Astrocyte (in vitro differentiated cells and primary cell): ENCODE measurements at regions not wholly inside any gene's neighbourhood (a gene's known extent, or its start where the extent isn't known, plus 50 kb on each side); places are given as distances from the start of the nearest gene placed in this dataset.

Experiments used
- DNase-seq: peaks from one replicate; pipeline ENCODE4 v3.0.0-alpha.2; 2010; ENCODE audit warnings: low read depth
- FAIRE-seq: peaks from 2 replicates; lab custom pipeline; 2011; peaks lifted over from hg19 to GRCh38; lab: Jason Lieb, UNC
- H2AFZ ChIP-seq: 2 replicates; pipeline ENCODE4 v1.6.0; 2012; ENCODE audit warnings: low read depth, low read length, inconsistent platforms
- H3K27ac ChIP-seq: 2 replicates; pipeline ENCODE4 v1.5.1; 2011; ENCODE audit warnings: low read depth, low read length, inconsistent platforms
- H3K27me3 ChIP-seq: 2 replicates; pipeline ENCODE4 v1.6.0; 2011; ENCODE audit warnings: low read length, inconsistent platforms; ENCODE audit not compliant: insufficient read depth
- H3K36me3 ChIP-seq: 2 replicates; pipeline ENCODE4 v1.5.1; 2011; ENCODE audit warnings: low read length, inconsistent platforms; ENCODE audit not compliant: insufficient read depth
- H3K4me1 ChIP-seq: 2 replicates; pipeline ENCODE4 v1.5.1; 2011; ENCODE audit warnings: low read length, inconsistent platforms; ENCODE audit not compliant: insufficient read depth
- H3K4me2 ChIP-seq: 2 replicates; pipeline ENCODE4 v1.6.0; 2012; ENCODE audit warnings: low read length, inconsistent platforms
- H3K4me3 ChIP-seq: 2 replicates; pipeline ENCODE4 v1.5.1; 2011; ENCODE audit warnings: low read depth, mild to moderate bottlenecking, low read length, inconsistent platforms; ENCODE audit not compliant: insufficient read depth
- H3K79me2 ChIP-seq: 2 replicates; pipeline ENCODE4 v1.6.0; 2012; ENCODE audit warnings: mild to moderate bottlenecking, low read length, inconsistent platforms; ENCODE audit not compliant: insufficient read depth
- H3K9ac ChIP-seq: 2 replicates; pipeline ENCODE4 v1.6.0; 2012; ENCODE audit warnings: mild to moderate bottlenecking, low read length, inconsistent platforms
- H3K9me3 ChIP-seq: 2 replicates; pipeline ENCODE4 v1.5.1; 2012; ENCODE audit warnings: low read depth, mild to moderate bottlenecking, low read length, inconsistent platforms; ENCODE audit not compliant: insufficient read depth
- H4K20me1 ChIP-seq: 2 replicates; pipeline ENCODE4 v1.6.0; 2012; ENCODE audit warnings: low read length, inconsistent platforms; ENCODE audit not compliant: insufficient read depth
- H3K27ac Mint-ChIP-seq: one replicate; pipeline ENCODE4 v1.8.0; 2021; ENCODE audit warnings: mild to moderate bottlenecking, mixed read lengths; ENCODE audit not compliant: unreplicated experiment
- H3K27me3 Mint-ChIP-seq: one replicate; pipeline ENCODE4 v1.8.0; 2021; ENCODE audit warnings: low read depth, mixed read lengths; ENCODE audit not compliant: unreplicated experiment
- H3K36me3 Mint-ChIP-seq: one replicate; pipeline ENCODE4 v1.8.0; 2021; ENCODE audit warnings: low read depth, mixed read lengths; ENCODE audit not compliant: unreplicated experiment
- H3K4me1 Mint-ChIP-seq: one replicate; pipeline ENCODE4 v1.8.0; 2021; ENCODE audit warnings: low read depth, mixed read lengths; ENCODE audit not compliant: unreplicated experiment
- H3K4me3 Mint-ChIP-seq: one replicate; pipeline ENCODE4 v1.8.0; 2021; ENCODE audit warnings: mild to moderate bottlenecking, moderate library complexity, mixed read lengths; ENCODE audit not compliant: unreplicated experiment
- H3K9me3 Mint-ChIP-seq: one replicate; pipeline ENCODE4 v1.8.0; 2021; ENCODE audit warnings: mild to moderate bottlenecking, mixed read lengths; ENCODE audit not compliant: unreplicated experiment
- CTCF ChIP-seq: IDR thresholded peaks from 2 replicates; pipeline ENCODE4 v1.5.1; 2011; ENCODE audit warnings: low read depth, mild to moderate bottlenecking, inconsistent platforms, low read length, moderate library complexity; ENCODE audit not compliant: insufficient read depth
- EZH2 ChIP-seq: IDR thresholded peaks from 2 replicates; pipeline ENCODE4 v1.6.1; 2012; ENCODE audit warnings: mild to moderate bottlenecking, low read length, inconsistent platforms; ENCODE audit not compliant: insufficient read depth

- H3K79me2 ChIP-seq, result no peaks in the 10 kb centered on the region
- H2AFZ ChIP-seq, result no peak overlapping the region
- TF ChIP-seq EZH2, result no peak
- no peak for TF ChIP-seq CTCF
- Mint-ChIP-seq H3K27ac (no peak overlapping the region), H3K4me1 (no peaks in the 10 kb centered on the region), H3K36me3 (no peaks in the 10 kb centered on the region), H3K9me3 (no peaks in the 10 kb centered on the region), H3K4me3 (no peak overlapping the region), H3K27me3 (no peaks in the 10 kb centered on the region)
- no peaks in the 10 kb centered on the region for H3K4me1 ChIP-seq
- FAIRE-seq (no peak), DNase-seq (no peak)
- no peak overlapping the region for H3K9ac ChIP-seq
- H3K4me2 ChIP-seq, result no peak overlapping the region
- H3K36me3 ChIP-seq, result no peaks in the 10 kb centered on the region
- no peaks in the 10 kb centered on the region for H4K20me1 ChIP-seq
- H3K27me3 ChIP-seq, result no peaks in the 10 kb centered on the region
- no peak overlapping the region for H3K4me3 ChIP-seq
- H3K27ac ChIP-seq, result no peak overlapping the region
- no peaks in the 10 kb centered on the region for H3K9me3 ChIP-seq
These were observed 318.5 kb downstream of the JRKL start for GRCh38 chr11:96708219-96708878.

GRCh38 chr11:96713301-96713700, 323.5 kb downstream of the JRKL start:
- Histone ChIP-seq H3K27ac (no peak overlapping the region), H3K9me3 (no peaks in the 10 kb centered on the region), H4K20me1 (no peaks in the 10 kb centered on the region), H3K9ac (no peak overlapping the region), H3K36me3 (no peaks in the 10 kb centered on the region), H3K4me1 (no peaks in the 10 kb centered on the region), H2AFZ (no peak overlapping the region), H3K4me2 (no peak overlapping the region), H3K4me3 (no peak overlapping the region), H3K27me3 (no peaks in the 10 kb centered on the region), H3K79me2 (no peaks in the 10 kb centered on the region)
- H3K4me3 Mint-ChIP-seq, result no peak overlapping the region
- no peak overlapping the region for H3K27ac Mint-ChIP-seq
- H3K9me3 Mint-ChIP-seq, result no peaks in the 10 kb centered on the region
- no peak for FAIRE-seq
- no peaks in the 10 kb centered on the region for H3K36me3 Mint-ChIP-seq
- H3K27me3 Mint-ChIP-seq, result no peaks in the 10 kb centered on the region
- no peak for TF ChIP-seq CTCF
- DNase-seq, result no peak
- no peaks in the 10 kb centered on the region for H3K4me1 Mint-ChIP-seq

GRCh38 chr11:96714689-96715088, 324.9 kb downstream of the JRKL start:
- no peak overlapping the region for H3K4me3 ChIP-seq
- H3K79me2 ChIP-seq, result no peaks in the 10 kb centered on the region
- H3K27me3 ChIP-seq, result no peaks in the 10 kb centered on the region
- H3K27ac ChIP-seq, result no peak overlapping the region
- no peak for TF ChIP-seq CTCF
- TF ChIP-seq EZH2, result no peak
- DNase-seq (no peak), FAIRE-seq (no peak)
- H3K4me2 ChIP-seq, result no peak overlapping the region
- no peaks in the 10 kb centered on the region for H3K4me1 ChIP-seq
- H2AFZ ChIP-seq, result no peak overlapping the region
- no peaks in the 10 kb centered on the region for H3K9me3 ChIP-seq
- H4K20me1 ChIP-seq, result no peaks in the 10 kb centered on the region
- Mint-ChIP-seq H3K4me3 (no peak overlapping the region), H3K9me3 (no peaks in the 10 kb centered on the region), H3K27me3 (no peaks in the 10 kb centered on the region), H3K36me3 (no peaks in the 10 kb centered on the region), H3K4me1 (no peaks in the 10 kb centered on the region), H3K27ac (no peak overlapping the region)
- no peak overlapping the region for H3K9ac ChIP-seq
- no peaks in the 10 kb centered on the region for H3K36me3 ChIP-seq
